HG03469 (cell line): ENCODE measurements at regions not wholly inside any gene's neighbourhood (a gene's known extent, or its start where the extent isn't known, plus 50 kb on each side); places are given as distances from the start of the nearest gene placed in this dataset.
A peak's percentile ranks its signal among the peaks of the same experiment; 100 is the strongest.
"Not testable (repeated sequence)": the region's sequence is repeated elsewhere in the genome, so short reads cannot be mapped to it uniquely, and the experiment has no call there.

ENCODE experiments used
- ATAC-seq: cut with Tn5 transposase; IDR thresholded peaks from one replicate; pipeline ENCODE4 v1.9.1; 2021; ENCODE audit warnings: mild to moderate bottlenecking, moderate library complexity, moderate number of reproducible peaks; ENCODE audit not compliant: unreplicated experiment

GRCh38 chr4:107392951-107393350 lies 327.1 kb downstream of the PAPSS1 start:
- ATAC-seq: no peak

GRCh38 chr4:107392380-107392779 lies 327.7 kb downstream of the PAPSS1 start:
- ATAC-seq: no peak

- no peak for ATAC-seq
Measured at GRCh38 chr4:107391630-107392028, 328.4 kb downstream of the PAPSS1 start.

GRCh38 chr4:107391009-107391629 lies 328.9 kb downstream of the PAPSS1 start:
- ATAC-seq: no peak

GRCh38 chr4:107389965-107390364 lies 330.1 kb downstream of the PAPSS1 start:
- no peak for ATAC-seq

DNA sequence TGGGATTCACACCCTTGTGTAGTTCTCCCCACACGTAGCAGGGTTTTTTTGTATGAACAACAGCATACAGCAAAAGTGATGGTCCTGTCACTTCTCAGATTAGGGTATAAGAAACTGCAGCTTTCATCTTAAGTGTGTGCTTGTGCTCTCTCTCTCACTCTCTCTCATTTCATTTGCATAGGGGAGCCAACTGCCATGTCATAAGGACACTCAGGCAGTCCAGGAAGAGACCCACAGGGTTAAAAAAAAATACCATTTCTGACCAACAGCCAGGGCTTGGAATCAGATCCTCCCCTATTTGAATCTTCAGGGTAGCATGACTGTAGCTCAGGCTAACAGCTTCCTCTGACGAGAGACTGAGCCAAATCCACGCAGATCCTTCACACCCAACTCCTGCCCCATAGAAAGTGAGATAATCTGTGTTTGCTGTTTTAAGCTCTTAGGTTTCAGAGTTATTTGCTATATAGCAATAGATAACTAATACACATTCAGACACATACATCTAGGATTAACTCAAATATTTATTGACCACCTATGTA lies 331.2 kb downstream of the PAPSS1 start:
- ATAC-seq: peak; percentile 86

- ATAC-seq: no peak
Measured at GRCh38 chr4:107380836-107381438, 339.1 kb downstream of the PAPSS1 start.

- ATAC-seq: no peak
Measured at GRCh38 chr4:107380190-107380589, 339.8 kb downstream of the PAPSS1 start.

- no peak for ATAC-seq
Measured at GRCh38 chr4:107379054-107379869, 340.8 kb downstream of the PAPSS1 start.

- ATAC-seq: no peak
Measured at GRCh38 chr4:107376293-107376692, 340.2 kb upstream of the DKK2 start.

GRCh38 chr4:107366900-107367299 lies 330.8 kb upstream of the DKK2 start:
- ATAC-seq: no peak

DNA sequence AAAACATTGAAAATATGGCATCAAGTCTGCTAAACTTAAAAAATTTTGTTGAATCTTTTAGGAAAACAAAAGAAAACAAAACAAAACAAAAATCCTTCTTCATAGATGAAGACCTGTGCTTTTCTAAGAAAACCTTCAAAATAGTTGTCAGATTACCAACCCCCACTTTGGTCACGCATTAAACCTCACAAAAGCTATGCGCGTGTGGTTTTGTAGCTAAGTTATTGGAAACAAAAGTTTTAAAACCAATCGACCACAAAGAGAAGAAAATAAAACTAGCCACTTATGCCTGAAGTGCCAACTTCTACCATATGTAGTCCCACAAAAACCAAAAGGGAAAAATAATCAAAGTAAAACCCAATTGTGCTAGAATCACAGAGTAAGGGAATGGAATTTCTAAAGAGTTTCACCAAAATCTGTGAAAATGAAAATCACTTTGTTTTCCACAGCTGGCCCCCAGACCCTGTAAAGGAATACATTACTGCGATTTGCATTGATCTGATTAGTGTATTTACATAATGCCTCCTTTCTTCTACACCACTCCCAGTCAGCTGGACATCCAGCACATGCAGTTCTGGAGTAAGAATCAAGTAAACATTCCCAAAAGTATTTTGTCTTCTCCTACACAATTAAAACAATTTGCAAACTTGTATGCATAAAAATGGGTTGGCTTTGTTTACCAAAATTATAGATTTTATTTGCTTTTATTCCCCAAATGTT lies 330.1 kb upstream of the DKK2 start:
- no peak for ATAC-seq

GRCh38 chr4:107363125-107363524 lies 327.0 kb upstream of the DKK2 start:
- no peak for ATAC-seq

GRCh38 chr4:107359208-107359607 lies 323.1 kb upstream of the DKK2 start:
- no peak for ATAC-seq

DNA sequence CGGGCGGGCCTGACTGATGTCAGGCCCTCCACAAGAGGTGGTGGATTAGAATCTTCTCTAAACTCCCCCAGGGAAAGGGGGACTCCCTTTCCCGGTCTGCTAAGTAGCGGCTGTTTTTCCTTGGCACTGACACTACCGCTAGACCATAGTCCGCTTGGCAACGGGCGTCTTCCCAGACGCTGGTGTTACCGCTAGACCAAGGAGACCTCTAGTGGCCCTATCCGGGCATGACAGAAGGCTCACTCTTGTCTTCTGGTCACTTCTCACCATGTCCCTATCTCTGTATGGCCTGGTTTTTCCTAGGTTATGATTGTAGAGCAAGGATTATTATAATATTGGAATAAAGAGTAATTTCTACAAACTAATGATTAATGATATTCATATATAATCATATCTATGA lies 318.2 kb upstream of the DKK2 start:
- not testable (repeated sequence) for ATAC-seq

DNA sequence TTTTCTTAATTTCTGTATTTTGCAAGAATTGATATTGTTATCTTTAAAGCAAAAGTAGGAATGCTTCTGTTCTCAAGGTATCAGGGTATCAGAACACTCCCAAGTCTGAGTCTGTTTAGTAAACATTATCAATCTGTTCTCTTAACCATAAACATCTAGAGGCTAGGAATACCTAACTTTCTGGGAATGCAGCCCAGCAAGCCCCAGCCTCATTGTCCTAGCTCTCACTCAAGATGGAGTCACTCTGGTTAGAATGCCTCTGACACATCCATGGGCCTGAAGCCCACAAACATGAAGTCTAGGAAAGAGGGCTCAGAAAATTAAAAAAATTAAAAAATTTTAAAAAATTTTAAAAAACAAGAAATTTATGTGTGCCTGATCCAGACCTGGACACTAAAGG lies 315.1 kb upstream of the DKK2 start:
- no peak for ATAC-seq

DNA sequence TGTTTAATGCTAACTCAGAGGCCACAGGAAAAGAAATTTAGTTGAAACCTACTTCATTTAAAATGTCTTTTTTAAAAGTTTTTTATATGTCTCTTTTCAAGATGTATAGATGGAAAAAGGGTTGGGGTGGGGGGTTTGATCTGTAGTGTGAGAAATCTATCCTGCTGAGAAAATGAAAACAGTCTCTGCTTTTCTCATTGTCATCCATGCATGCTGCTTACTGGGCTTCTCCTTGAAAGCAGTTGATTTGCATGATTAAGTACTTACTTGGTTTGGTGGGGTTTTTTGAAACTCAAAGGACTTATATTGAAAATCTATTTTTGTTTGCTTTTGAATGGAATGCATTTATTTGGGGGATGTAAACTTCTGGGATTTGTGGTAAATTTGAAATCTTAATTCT lies 313.6 kb upstream of the DKK2 start:
- ATAC-seq: no peak

GRCh38 chr4:107349266-107349665 lies 313.2 kb upstream of the DKK2 start:
- no peak for ATAC-seq

- ATAC-seq: no peak
Measured at GRCh38 chr4:107348188-107349050, 312.3 kb upstream of the DKK2 start.

DNA sequence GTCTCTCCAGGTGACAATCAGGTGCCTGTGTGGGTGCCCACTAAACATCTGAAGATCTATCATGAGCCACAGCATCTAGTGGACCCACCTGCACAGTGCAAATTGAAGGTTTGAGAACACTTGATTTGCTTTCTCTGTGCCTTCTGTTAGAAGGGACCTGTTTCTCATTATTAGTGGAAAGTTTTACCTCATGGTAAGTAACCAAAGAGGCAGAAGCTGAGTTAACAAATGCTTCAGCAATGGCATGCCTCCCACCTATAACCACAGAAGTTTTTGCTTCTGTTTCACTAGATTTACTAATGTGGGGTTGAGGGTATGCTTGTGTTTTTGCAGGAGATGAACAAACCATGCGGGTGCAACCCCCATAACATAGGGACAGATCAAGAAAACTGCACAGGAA lies 297.4 kb upstream of the DKK2 start:
- ATAC-seq: no peak
